AG10803 (cell line): ENCODE measurements at regions not wholly inside any gene's neighbourhood (a gene's known extent, or its start where the extent isn't known, plus 50 kb on each side); places are given as distances from the start of the nearest gene placed in this dataset.

Experiments used
- DNase-seq: peaks from one replicate; pipeline ENCODE4 v3.0.0; 2010; ENCODE audit warnings: low read depth
- H3K4me3 ChIP-seq: 2 replicates; pipeline ENCODE4 v1.5.1; 2011; ENCODE audit warnings: mild to moderate bottlenecking, low read length, control low read depth
- CTCF ChIP-seq: conservative IDR thresholded peaks from 2 replicates; pipeline ENCODE4 v1.5.1; 2011; ENCODE audit warnings: mild to moderate bottlenecking, low read length, control low read depth, inconsistent platforms

- DNase-seq = no peak
- H3K4me3 ChIP-seq = no peak overlapping the region
- TF ChIP-seq CTCF = no peak
Observed at GRCh38 chr1:86296305-86297205, 99.6 kb downstream of the ODF2L start.

DNA sequence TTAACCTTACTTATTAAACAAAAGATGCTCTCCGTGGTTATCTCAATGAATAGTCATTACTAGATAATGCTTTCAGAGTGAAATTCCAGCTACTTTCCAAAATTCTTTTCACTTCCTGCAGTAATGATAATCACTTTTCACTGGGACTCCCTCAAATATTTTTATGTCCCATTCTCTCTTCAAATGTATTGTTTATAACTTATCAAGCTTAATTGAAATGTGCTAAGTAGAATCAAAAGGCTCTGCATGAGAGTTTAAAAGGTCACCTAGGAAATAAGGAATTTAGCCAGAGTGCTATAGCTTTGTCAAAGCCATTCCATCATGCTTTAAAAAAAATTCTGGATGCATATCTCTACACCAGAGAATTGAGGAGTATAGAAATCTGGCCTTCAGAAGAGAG is 106.4 kb downstream of the ODF2L start:
- DNase-seq = no peak
- no peak overlapping the region for H3K4me3 ChIP-seq

DNA sequence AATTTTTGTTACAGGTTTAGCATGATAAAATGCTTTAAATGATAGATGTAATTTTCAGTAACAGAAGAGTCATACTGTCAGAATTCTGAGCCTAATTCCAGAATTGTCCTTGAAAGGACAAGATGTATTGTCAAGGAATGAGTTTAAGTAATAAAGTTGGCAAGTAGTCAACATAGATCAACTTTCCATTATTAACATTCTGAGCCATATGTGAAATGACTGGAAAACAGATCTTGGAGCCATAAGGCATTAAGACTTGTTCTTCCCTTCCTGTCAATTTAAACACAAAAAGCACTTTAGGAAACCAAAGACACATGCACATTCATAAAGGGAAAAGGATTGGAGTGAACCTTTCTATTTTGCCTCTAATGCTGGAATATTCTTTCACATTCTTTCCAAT is 107.0 kb downstream of the ODF2L start:
- H3K4me3 ChIP-seq = no peak overlapping the region
- no peak for TF ChIP-seq CTCF
- DNase-seq = no peak

More for the DNA sequence above, 106.4 kb downstream of the ODF2L start:
- no peak for TF ChIP-seq CTCF

GRCh38 chr1:86288586-86289147 is 107.5 kb downstream of the ODF2L start:
- DNase-seq = no peak
- no peak for TF ChIP-seq CTCF
- no peak overlapping the region for H3K4me3 ChIP-seq

DNA sequence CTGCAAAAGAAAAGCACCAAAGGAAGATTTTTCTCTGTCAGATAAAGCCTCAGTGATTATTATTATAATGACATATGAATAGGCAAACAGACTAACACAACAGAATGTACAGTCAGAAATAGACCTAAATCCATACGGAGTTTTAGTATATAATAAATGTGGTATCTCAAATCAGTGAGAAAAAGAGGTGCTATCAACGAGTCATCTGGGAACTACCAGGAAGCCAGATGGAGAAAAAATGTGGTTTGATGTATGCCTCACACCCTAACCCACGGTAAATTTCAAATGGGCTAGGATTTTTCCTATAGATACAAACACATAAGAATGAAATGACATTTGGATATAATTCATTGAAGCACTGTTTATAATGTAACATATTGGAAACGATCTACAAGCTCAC is 110.3 kb downstream of the ODF2L start:
- no peak for DNase-seq
- no peak overlapping the region for H3K4me3 ChIP-seq
- TF ChIP-seq CTCF = no peak

DNA sequence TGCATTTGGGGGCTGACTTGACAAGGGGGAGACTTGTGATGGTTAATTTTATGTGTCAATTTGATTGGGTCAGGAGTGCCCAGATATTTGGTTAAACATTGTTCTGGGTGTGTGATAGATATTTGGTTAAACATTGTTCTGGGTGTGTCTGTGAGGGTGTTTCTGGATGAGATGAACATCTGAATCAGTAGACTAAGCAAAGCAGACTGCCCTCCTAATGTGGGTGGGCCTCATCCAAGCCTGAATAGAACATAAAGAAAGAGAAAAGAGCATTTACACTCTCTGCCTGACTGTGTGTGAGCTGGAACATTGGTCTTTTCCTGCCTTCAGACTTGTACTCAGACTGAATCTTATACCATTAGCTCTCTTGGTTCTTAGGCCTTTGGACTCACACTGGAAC is 113.5 kb downstream of the ODF2L start:
- no peak for TF ChIP-seq CTCF
- H3K4me3 ChIP-seq = no peak overlapping the region
- DNase-seq = no peak

DNA sequence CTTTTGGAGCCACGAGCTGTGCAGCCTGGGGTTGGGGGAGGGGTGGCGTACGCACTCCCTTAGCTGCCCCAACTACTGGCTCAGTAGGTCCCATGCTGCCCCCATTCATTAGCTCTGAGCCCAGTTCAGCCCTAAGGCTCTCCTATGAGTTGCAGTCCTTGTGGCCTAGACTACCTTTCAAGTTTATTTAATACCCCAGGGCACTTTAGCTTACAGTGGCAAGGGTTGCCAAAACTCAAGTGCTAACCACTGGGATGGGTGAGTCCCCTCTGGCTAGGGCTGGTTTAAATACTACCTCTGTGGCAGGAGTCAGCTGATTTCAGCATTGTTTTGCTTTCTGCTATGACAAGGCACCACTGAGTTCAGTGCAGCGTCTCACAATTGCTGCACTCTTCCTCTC is 118.2 kb downstream of the ODF2L start:
- no peak for DNase-seq
- TF ChIP-seq CTCF = no peak
- no peak overlapping the region for H3K4me3 ChIP-seq
